Type B pancreatic cell (in vitro differentiated cells): ENCODE measurements at regions not wholly inside any gene's neighbourhood (a gene's known extent, or its start where the extent isn't known, plus 50 kb on each side); places are given as distances from the start of the nearest gene placed in this dataset.

Source experiments
- DNase-seq: peaks from one replicate; pipeline ENCODE4 v3.0.0; 2021; ENCODE audit warnings: mixed read lengths; ENCODE audit not compliant: unreplicated experiment; ENCODE audit errors: extremely low spot score
- H3K27ac Mint-ChIP-seq: 2 replicates; pipeline ENCODE4 v1.8.0; 2021; ENCODE audit warnings: mild to moderate bottlenecking, mixed read lengths
- H3K27me3 Mint-ChIP-seq: 2 replicates; pipeline ENCODE4 v1.8.0; 2021; ENCODE audit warnings: mixed read lengths
- H3K36me3 Mint-ChIP-seq: 2 replicates; pipeline ENCODE4 v1.8.0; 2021; ENCODE audit warnings: mixed read lengths
- H3K4me1 Mint-ChIP-seq: one replicate; pipeline ENCODE4 v1.8.0; 2021; ENCODE audit warnings: mixed read lengths; ENCODE audit not compliant: unreplicated experiment
- H3K4me3 Mint-ChIP-seq: 2 replicates; pipeline ENCODE4 v1.8.0; 2021; ENCODE audit warnings: mild to moderate bottlenecking, mixed read lengths
- H3K9me3 Mint-ChIP-seq: 2 replicates; pipeline ENCODE4 v1.8.0; 2021; ENCODE audit warnings: mixed read lengths
- TF ChIP-seq, protein P1 (sequence below): fragments of 200-600 bp; sonication (generic); conservative IDR thresholded peaks from 2 replicates; pipeline ENCODE4 v1.5.0; 2021; ENCODE audit warnings: antibody characterized with exemption, mild to moderate bottlenecking

GRCh38 chr2:189293164-189293563 is 113.6 kb upstream of the COL5A2 start:
- Mint-ChIP-seq H3K4me1 (peaks cover 6% of the 10 kb centered on the region), H3K36me3 (no peaks in the 10 kb centered on the region), H3K27ac (no peak overlapping the region), H3K9me3 (peaks cover 3% of the 10 kb centered on the region), H3K4me3 (no peak overlapping the region), H3K27me3 (no peaks in the 10 kb centered on the region)
- TF ChIP-seq, protein P1, sequence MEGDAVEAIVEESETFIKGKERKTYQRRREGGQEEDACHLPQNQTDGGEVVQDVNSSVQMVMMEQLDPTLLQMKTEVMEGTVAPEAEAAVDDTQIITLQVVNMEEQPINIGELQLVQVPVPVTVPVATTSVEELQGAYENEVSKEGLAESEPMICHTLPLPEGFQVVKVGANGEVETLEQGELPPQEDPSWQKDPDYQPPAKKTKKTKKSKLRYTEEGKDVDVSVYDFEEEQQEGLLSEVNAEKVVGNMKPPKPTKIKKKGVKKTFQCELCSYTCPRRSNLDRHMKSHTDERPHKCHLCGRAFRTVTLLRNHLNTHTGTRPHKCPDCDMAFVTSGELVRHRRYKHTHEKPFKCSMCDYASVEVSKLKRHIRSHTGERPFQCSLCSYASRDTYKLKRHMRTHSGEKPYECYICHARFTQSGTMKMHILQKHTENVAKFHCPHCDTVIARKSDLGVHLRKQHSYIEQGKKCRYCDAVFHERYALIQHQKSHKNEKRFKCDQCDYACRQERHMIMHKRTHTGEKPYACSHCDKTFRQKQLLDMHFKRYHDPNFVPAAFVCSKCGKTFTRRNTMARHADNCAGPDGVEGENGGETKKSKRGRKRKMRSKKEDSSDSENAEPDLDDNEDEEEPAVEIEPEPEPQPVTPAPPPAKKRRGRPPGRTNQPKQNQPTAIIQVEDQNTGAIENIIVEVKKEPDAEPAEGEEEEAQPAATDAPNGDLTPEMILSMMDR, result no peak
- DNase-seq, result no peak

- TF ChIP-seq, protein P1, result no peak
- Mint-ChIP-seq H3K27ac (no peak overlapping the region), H3K4me1 (no peaks in the 10 kb centered on the region), H3K36me3 (no peaks in the 10 kb centered on the region), H3K27me3 (no peaks in the 10 kb centered on the region), H3K4me3 (no peak overlapping the region), H3K9me3 (no peaks in the 10 kb centered on the region)
- no peak for DNase-seq
Observed at GRCh38 chr2:189297446-189297845, 117.9 kb upstream of the COL5A2 start.

DNA sequence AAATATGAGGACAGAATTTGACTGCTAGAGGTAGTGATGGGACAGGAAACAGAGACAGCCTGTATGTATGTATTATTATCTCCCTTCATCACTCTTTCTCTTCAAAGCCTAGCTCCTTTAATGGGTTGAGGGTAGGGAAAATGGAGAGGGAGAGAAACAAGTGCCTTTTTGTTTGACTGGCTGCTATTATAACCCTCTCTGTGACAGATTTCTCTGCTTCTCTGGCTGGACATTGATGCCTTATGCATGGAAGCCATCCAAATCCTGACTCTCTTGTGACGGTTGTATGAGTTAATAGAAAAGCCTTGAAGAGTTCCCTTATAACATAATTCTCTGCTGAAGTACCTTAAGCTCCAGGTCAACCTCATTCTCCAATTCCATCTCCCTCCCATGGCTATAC is 118.5 kb upstream of the COL5A2 start:
- no peak for DNase-seq
- Mint-ChIP-seq H3K36me3 (no peaks in the 10 kb centered on the region), H3K4me3 (no peak overlapping the region), H3K4me1 (no peaks in the 10 kb centered on the region), H3K9me3 (no peaks in the 10 kb centered on the region), H3K27me3 (no peaks in the 10 kb centered on the region), H3K27ac (no peak overlapping the region)
- TF ChIP-seq, protein P1, result no peak

GRCh38 chr2:189298481-189298880 is 118.9 kb upstream of the COL5A2 start:
- no peaks in the 10 kb centered on the region for H3K27me3 Mint-ChIP-seq
- no peak overlapping the region for H3K27ac Mint-ChIP-seq
- no peaks in the 10 kb centered on the region for H3K4me1 Mint-ChIP-seq
- no peaks in the 10 kb centered on the region for H3K9me3 Mint-ChIP-seq
- H3K4me3 Mint-ChIP-seq, result no peak overlapping the region
- TF ChIP-seq, protein P1, result no peak
- no peak for DNase-seq
- no peaks in the 10 kb centered on the region for H3K36me3 Mint-ChIP-seq

DNA sequence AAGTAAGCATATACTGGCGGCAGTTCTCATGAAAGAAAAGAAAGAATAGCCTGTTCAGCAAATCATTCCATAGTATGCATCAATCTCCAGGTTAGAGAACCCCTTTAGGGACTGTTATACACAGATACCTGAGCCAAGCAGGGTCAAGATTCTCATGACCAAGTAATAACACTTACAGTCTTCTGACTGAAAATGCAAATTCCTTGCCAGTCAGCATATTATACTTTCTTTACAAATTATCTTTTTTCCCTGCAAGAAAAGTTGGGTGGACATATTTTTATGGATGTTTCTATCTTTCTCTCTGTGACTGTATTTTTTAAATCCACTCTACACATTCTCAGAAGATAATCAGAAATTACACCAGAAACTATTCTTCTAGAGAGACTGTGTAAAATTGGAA is 120.4 kb upstream of the COL5A2 start:
- H3K4me1 Mint-ChIP-seq, result no peaks in the 10 kb centered on the region

DNA sequence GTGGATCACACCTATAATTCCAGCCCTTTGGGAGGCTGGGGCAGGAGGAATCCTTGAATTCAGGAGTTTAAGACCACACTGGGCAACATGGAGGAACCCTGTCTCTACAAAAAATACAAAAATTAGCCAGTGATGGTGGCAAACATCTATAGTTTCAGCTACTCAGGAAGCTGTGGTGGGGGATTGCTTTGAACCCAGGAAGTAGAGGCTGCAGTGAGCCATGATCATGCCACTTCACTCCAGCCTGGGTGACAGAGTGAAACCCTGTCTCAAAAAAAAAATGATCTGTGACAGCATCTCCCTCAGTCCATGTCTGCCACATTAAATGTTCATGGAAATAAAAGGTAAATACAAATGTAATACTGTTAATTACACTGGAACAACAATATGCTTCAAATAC is 121.4 kb upstream of the COL5A2 start:
- no peak overlapping the region for H3K27ac Mint-ChIP-seq
- DNase-seq, result no peak
- no peaks in the 10 kb centered on the region for H3K36me3 Mint-ChIP-seq
- no peaks in the 10 kb centered on the region for H3K9me3 Mint-ChIP-seq
- H3K4me3 Mint-ChIP-seq, result no peak overlapping the region
- H3K27me3 Mint-ChIP-seq, result no peaks in the 10 kb centered on the region
- TF ChIP-seq, protein P1, result no peak
- H3K4me1 Mint-ChIP-seq, result no peaks in the 10 kb centered on the region

More for the DNA sequence above, 120.4 kb upstream of the COL5A2 start:
- no peaks in the 10 kb centered on the region for H3K36me3 Mint-ChIP-seq
- H3K27ac Mint-ChIP-seq, result no peak overlapping the region
- DNase-seq, result no peak
- no peaks in the 10 kb centered on the region for H3K9me3 Mint-ChIP-seq
- TF ChIP-seq, protein P1, result no peak
- no peaks in the 10 kb centered on the region for H3K27me3 Mint-ChIP-seq
- H3K4me3 Mint-ChIP-seq, result no peak overlapping the region
